ENCODE measurements at regions not wholly inside any gene's neighbourhood (a gene's known extent, or its start where the extent isn't known, plus 50 kb on each side); places are given as distances from the start of the nearest gene placed in this dataset.

DNA sequence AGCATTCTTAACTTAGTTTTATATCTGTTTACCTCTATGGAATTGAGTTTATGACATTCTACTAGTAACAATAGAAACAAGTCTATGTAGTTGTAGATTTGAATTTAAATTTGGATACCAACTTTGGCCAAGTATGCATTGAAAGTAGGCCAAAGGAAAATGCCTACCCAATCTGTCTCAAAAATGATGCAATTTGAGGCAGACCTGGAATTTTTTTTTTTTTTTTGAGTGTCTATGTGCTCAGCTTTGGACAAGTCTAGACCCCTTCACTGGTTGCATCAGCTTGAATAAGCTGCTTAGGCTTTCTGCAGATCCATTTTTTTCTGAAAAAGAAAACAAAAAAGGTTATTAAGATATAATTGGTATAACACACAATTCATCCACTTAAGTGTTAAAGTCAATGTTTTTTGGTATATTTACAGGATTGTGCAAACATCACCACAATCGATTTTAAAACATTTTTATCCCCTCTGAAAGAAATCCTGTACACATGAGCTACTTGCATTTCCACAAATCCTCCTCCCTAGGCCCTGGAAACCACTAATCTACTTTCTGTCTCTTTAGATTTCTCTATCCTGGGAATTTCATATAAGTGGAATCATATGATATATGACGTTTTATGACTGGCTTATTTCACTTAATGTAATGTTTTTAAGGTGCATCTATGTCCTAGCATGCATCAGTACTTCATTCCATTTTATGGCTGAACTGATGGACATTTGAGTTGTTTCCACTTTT is 185.1 kb upstream of the CCDC68 start:
- RAD21 ChIA-PET (ENCODE audit: low non-redundant PET in 1 of 2, low total read pairs in 2 of 2, uncharacterized antibody in 2 of 2, unreplicated experiment in 2 of 2), result no interaction called here
- intact Hi-C loops (cut with micrococcal nuclease), result no loop called here
- no TSS peak for BruUV-seq (replicated peaks)

DNA sequence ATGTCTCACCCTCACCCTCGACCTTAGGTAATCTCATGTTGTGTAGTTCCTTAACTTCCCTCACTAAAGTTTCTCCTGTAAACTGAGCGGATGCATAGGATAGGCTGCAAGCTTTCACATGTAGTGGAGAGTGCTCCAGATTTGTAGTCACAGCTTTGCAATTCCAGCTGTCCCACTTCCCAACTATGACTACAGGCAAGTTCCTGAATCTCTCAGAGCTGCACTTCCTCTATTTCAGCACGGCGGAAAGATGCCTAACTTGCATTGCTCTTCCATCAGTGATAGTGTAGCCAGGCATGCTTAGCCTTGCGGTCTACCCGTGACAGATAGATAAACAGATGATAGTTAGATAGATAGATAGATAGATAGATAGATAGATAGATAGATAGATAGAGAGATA is 183.1 kb upstream of the CCDC68 start:
- TF ChIP-seq, protein P1, sequence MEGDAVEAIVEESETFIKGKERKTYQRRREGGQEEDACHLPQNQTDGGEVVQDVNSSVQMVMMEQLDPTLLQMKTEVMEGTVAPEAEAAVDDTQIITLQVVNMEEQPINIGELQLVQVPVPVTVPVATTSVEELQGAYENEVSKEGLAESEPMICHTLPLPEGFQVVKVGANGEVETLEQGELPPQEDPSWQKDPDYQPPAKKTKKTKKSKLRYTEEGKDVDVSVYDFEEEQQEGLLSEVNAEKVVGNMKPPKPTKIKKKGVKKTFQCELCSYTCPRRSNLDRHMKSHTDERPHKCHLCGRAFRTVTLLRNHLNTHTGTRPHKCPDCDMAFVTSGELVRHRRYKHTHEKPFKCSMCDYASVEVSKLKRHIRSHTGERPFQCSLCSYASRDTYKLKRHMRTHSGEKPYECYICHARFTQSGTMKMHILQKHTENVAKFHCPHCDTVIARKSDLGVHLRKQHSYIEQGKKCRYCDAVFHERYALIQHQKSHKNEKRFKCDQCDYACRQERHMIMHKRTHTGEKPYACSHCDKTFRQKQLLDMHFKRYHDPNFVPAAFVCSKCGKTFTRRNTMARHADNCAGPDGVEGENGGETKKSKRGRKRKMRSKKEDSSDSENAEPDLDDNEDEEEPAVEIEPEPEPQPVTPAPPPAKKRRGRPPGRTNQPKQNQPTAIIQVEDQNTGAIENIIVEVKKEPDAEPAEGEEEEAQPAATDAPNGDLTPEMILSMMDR (IDR thresholded peaks at IDR 0.05 in 2 of 3, conservative IDR thresholded peaks at IDR 0.05 in 1 of 3; ENCODE audit: borderline replicate concordance in 1 of 3, insufficient read depth in 1 of 3, low read depth in 2 of 3, low read length in 2 of 3), result no peak
- TF ChIP-seq POLR2A (IDR thresholded peaks at IDR 0.05; ENCODE audit: borderline replicate concordance, extremely low read depth, insufficient read depth, insufficient read length), result no peak
- no peak for TF ChIP-seq ZNF274 (IDR thresholded peaks at IDR 0.05; ENCODE audit: low read depth, low read length)
- no peak for TF ChIP-seq EZH2phosphoT487 (IDR thresholded peaks at IDR 0.05; ENCODE audit: borderline replicate concordance)
- TF ChIP-seq, protein P2, sequence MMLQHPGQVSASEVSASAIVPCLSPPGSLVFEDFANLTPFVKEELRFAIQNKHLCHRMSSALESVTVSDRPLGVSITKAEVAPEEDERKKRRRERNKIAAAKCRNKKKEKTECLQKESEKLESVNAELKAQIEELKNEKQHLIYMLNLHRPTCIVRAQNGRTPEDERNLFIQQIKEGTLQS (IDR thresholded peaks at IDR 0.05), result no peak
- TF ChIP-seq EGR1 (IDR thresholded peaks at IDR 0.05; ENCODE audit: low read depth), result no peak
- TF ChIP-seq FOSL1 (IDR thresholded peaks at IDR 0.05; ENCODE audit: low read depth), result no peak
- TF ChIP-seq CBX3 (IDR thresholded peaks at IDR 0.05; ENCODE audit: low read depth), result no peak
- TF ChIP-seq YY1 (IDR thresholded peaks at IDR 0.05; ENCODE audit: extremely low read depth, insufficient replicate concordance, low read depth, low read length), result no peak
- no peaks in the 10 kb centered on the region for H4K20me1 ChIP-seq (ENCODE audit: insufficient read depth)
- H3K27me3 ChIP-seq (ENCODE audit: insufficient read depth, low read length), result peaks cover 42% of the 10 kb centered on the region
- RAD21 ChIA-PET (ENCODE audit: low non-redundant PET in 1 of 2, low total read pairs in 2 of 2, uncharacterized antibody in 2 of 2, unreplicated experiment in 2 of 2), result no interaction called here
- H3K4me1 ChIP-seq (ENCODE audit: control insufficient read depth in 1 of 2, insufficient read depth in 2 of 2, low read length in 2 of 2), result no peaks in the 10 kb centered on the region
- H3K4me2 ChIP-seq (ENCODE audit: low read length), result no peak overlapping the region
- H2AFZ ChIP-seq (ENCODE audit: low read depth, low read length, poor library complexity, severe bottlenecking), result no peak overlapping the region
- CTCF ChIA-PET, result no interaction called here
- H3K9me2 ChIP-seq (ENCODE audit: insufficient read depth), result no peaks in the 10 kb centered on the region
- ATAC-seq, result no peak
- DNase-seq (ENCODE audit: low read depth, low spot score), result no peak
- H3K79me2 ChIP-seq (ENCODE audit: insufficient read depth, low read length), result no peaks in the 10 kb centered on the region
- H3K36me3 ChIP-seq (ENCODE audit: control insufficient read depth in 1 of 2, insufficient read depth in 2 of 2, low read length in 2 of 2), result no peaks in the 10 kb centered on the region
- POLR2A ChIA-PET, result no interaction called here
- intact Hi-C loops (cut with micrococcal nuclease), result no loop called here
- H3K9me3 ChIP-seq (ENCODE audit: control insufficient read depth in 1 of 2, insufficient read depth in 1 of 2, low read depth in 1 of 2, low read length in 2 of 2), result no peaks in the 10 kb centered on the region
- no TSS peak for BruUV-seq (replicated peaks)
- no peak overlapping the region for H3K4me3 ChIP-seq (replicated peaks in 1 of 2; ENCODE audit: low read depth in 1 of 2, low read length in 2 of 2)
- H3K9ac ChIP-seq (ENCODE audit: low read length), result no peak overlapping the region
- H3K27ac ChIP-seq (ENCODE audit: low read depth, low read length), result no peak overlapping the region

More for the DNA sequence above, 185.1 kb upstream of the CCDC68 start:
- ChIA-PET CTCF (no interaction called here), POLR2A (no interaction called here)
- Histone ChIP-seq H3K27me3 (ENCODE audit: insufficient read depth, low read length) (peaks cover 30% of the 10 kb centered on the region), H3K9me2 (ENCODE audit: insufficient read depth) (no peaks in the 10 kb centered on the region), H2AFZ (ENCODE audit: low read depth, low read length, poor library complexity, severe bottlenecking) (no peak overlapping the region), H3K79me2 (ENCODE audit: insufficient read depth, low read length) (no peaks in the 10 kb centered on the region), H3K27ac (ENCODE audit: low read depth, low read length) (no peak overlapping the region), H4K20me1 (ENCODE audit: insufficient read depth) (no peaks in the 10 kb centered on the region), H3K9ac (ENCODE audit: low read length) (no peak overlapping the region), H3K4me3 (replicated peaks in 1 of 2; ENCODE audit: low read depth in 1 of 2, low read length in 2 of 2) (no peak overlapping the region), H3K4me1 (ENCODE audit: control insufficient read depth in 1 of 2, insufficient read depth in 2 of 2, low read length in 2 of 2) (no peaks in the 10 kb centered on the region), H3K9me3 (ENCODE audit: control insufficient read depth in 1 of 2, insufficient read depth in 1 of 2, low read depth in 1 of 2, low read length in 2 of 2) (no peaks in the 10 kb centered on the region), H3K36me3 (ENCODE audit: control insufficient read depth in 1 of 2, insufficient read depth in 2 of 2, low read length in 2 of 2) (no peaks in the 10 kb centered on the region), H3K4me2 (ENCODE audit: low read length) (no peak overlapping the region)
- TF ChIP-seq ELF1 (IDR thresholded peaks at IDR 0.05; ENCODE audit: borderline replicate concordance, low read depth), result no peak
- DNase-seq (ENCODE audit: low read depth, low spot score), result no peak
- ATAC-seq, result no peak

All from HCT116 (cell line).